Testis (tissue), 2 donors: ENCODE measurements at regions not wholly inside any gene's neighbourhood (a gene's known extent, or its start where the extent isn't known, plus 50 kb on each side); places are given as distances from the start of the nearest gene placed in this dataset.

Experiments
- CTCF ChIP-seq, 3 experiments: fragments of 450-650 bp in 2 of 3; fragments of 200-600 bp in 1 of 3; sonication (generic) in 1 of 3; IDR thresholded peaks; one replicate each; pipeline ENCODE4 v1.5.1; 2016 to 2019; ENCODE audit warnings: antibody characterized with exemption in 3 of 3, mild to moderate bottlenecking in 2 of 3, moderate library complexity in 1 of 3
- POLR2A ChIP-seq: fragments of 450-650 bp; IDR thresholded peaks from one replicate; pipeline ENCODE4 v1.6.1; 2017; ENCODE audit warnings: antibody characterized with exemption, mild to moderate bottlenecking, moderate library complexity

GRCh38 chr6:165926378-165926777, 241.3 kb downstream of the TBXT start:
- TF ChIP-seq CTCF (IDR thresholded peaks at IDR 0.05), result no peak
- no peak for TF ChIP-seq POLR2A
